ENCODE measurements at regions not wholly inside any gene's neighbourhood (a gene's known extent, or its start where the extent isn't known, plus 50 kb on each side); places are given as distances from the start of the nearest gene placed in this dataset.
"Not testable (repeated sequence)": the region's sequence is repeated elsewhere in the genome, so short reads cannot be mapped to it uniquely, and the experiment has no call there.

GRCh38 chr18:1732143-1732542, 827.5 kb downstream of the ADCYAP1 start:
- no peak for DNase-seq

DNA sequence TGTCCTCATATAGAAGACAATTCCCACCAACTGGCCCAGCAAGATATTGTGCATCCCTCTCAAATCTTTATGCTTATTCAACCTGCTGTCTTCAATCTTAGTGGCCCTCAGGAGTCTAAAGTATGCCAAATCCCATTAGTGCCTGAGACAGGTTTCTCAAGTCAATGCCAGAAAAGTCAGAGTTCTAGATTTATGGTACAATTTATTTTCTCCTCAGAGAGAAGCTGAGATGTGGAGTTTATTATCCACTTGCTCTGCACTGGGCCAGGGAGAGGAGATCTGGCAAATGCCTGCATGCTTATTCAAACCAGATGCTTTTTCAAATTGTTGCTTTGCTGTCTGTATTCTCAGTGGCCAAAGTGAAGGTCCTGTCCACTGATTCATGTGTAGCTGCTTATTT, 825.2 kb downstream of the METTL4 start:
- no peak for DNase-seq

GRCh38 chr18:1751249-1751648, 820.1 kb downstream of the METTL4 start:
- no peak for DNase-seq

DNA sequence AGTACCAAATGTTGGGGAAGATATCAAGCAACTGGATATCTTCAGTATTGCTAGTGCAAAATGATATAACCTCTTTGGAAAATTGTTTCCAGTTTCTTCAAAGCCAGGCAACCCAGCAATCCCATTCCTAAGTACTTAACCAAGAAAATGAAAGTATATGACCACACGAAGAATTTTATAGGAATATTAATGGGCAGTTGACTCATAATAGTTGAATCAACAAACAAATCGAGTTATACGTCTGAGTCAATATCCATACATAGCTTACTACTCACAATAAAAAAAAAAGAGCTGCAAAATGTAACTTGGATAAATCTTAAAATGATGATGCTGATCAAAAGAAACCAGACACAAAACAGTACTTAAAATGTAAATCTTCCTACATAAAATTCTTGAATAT, 810.4 kb downstream of the METTL4 start:
- no peak for DNase-seq

- no peak for DNase-seq
These were observed 797.0 kb downstream of the METTL4 start for GRCh38 chr18:1774261-1774660.

GRCh38 chr18:1777843-1778242, 793.5 kb downstream of the METTL4 start:
- no peak for DNase-seq

DNA sequence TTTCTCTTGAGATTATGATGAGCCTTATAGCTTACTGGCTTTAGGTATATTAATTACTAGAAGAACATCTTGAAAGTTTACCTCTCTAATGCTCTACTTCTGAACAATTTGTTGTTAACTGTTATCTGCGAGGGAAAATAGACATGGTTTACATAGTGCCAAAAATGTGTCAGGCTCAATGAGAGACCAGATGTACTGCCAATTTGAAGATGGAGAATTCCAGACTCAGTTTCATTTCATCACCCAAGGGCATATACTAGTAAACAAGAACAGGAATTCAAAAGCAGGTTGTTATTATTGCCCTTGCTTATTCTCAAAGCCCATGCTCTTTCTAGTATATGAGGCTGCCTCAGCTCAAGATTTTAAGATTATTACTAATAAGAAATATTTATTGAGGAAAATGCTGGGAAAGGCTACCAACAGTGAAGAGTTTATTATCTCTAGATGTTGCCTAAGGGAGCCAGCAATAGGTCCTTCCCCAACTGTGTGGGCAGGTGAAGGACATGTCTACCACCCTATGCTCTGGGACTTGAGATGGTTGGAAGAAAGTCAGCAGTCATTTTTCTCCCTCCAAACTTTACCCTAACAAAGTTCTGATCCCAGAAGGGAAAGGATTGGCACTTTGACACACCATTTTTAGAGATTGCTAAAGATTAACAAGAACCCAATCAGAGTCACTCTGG, 792.7 kb downstream of the METTL4 start:
- DNase-seq = no peak

GRCh38 chr18:1779587-1779986, 791.7 kb downstream of the METTL4 start:
- DNase-seq = no peak

- DNase-seq = no peak
These were observed 787.2 kb downstream of the METTL4 start for GRCh38 chr18:1784113-1784512.

- not testable (repeated sequence) for DNase-seq
These were observed 785.3 kb downstream of the METTL4 start for GRCh38 chr18:1785980-1786379.

DNA sequence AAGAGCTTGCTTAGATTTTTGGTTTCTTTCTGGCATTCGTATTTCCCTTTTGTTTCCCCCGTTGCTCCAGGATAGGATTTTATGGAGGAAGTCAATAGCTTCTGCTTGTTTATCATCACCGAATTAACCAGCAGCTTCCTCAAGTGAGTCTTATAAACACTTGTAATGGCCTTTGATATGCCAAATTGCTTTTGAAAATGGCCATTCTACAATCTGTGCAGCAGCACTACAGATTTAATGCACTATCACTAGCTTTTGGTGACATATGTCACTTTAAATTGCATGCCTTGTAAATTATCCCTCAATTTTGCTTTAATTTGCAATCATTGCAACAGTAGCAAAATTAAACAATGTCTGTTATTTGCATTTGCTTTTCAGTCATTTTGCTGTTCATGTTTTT, 774.7 kb downstream of the METTL4 start:
- no peak for DNase-seq

DNA sequence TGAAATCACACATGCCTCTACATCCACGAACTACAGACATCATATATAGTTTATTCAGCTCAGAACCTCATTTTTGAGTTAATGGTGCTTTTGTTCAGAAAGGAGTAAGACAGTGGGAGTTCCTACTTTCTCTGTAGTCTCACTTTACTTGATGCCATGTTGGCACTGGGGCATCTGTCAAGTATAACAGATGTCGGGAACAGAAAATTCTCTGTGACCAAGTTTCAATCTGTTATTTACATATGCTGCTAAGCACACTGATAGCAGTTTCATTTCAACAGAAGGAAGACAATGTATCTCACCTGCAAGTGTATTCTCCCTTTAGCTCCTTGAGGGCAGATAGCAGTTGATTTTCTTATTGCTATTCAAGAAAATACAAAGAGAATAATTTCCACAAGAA, 774.1 kb downstream of the METTL4 start:
- no peak for DNase-seq

DNA sequence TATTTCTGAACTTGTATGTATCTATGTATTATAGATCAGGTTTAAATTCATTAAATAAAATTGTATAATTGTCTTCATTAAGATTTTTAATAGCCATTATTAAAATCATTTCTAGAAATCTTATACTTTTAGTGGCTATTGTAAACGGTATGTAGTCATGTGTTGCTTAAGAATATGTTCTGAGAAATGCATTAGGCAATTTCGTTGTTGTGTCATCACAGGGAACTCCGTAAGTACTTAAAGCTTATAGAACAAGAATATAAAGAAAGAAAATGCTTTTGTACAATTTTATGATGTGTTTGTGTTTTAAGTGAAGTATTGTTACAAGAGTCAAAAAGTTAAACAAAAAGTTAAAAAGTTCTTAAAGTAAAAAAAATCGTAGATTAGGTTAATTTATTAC, 765.8 kb downstream of the METTL4 start:
- DNase-seq = no peak

DNA sequence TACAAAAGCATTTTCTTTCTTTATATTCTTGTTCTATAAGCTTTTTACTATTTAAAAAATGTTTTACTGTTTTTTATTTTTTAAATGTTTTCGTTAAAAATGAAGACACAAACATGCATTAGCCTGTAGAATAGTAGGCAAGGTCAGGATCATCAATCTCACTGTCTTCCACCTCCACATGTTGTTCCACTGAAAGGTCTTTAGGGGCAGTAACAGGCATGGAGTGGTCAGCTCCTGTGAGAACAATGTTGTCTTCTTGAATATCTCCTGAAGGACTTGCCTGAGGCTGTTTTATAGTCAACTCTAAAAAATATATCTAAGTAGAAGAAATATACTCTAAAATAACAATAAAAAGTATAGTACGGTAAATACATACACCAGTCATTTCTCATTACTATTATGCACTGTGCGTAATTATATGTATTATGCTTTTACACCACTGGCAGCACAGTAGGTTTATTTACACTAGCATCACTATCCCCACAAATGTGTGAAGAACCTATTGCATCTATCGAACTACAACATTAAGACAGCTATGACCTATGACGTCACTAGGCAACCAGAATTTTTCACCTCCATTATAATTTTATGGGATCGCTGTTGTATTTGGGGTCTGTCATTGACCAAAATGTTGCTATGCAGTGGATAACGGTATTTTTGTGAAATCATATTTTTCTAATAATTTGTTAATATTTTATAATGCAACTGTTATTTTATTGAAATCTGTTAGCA, 764.3 kb downstream of the METTL4 start:
- no peak for DNase-seq

DNA sequence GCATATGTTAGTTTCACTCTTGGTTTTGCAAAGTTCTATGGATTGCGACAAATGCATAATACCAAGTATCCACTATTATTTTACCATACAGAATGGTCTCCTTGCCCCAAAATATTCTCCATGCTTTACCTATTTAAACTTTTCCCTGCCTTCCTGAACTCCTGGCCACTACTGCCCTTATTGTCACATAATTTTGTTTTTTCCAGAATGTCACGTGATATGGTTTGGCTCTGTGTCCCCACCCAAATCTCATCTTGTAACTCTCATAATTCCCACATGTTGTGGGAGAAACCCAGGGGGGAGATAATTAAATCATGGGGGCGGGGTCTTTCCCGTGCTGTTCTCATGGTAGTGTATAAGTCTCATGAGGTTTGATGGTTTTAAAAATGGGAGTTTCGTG, 760.0 kb downstream of the METTL4 start:
- DNase-seq = no peak

- no peak for DNase-seq
These were observed 746.0 kb downstream of the METTL4 start for GRCh38 chr18:1825296-1825695.

GRCh38 chr18:1840878-1841277, 730.4 kb downstream of the METTL4 start:
- no peak for DNase-seq

DNA sequence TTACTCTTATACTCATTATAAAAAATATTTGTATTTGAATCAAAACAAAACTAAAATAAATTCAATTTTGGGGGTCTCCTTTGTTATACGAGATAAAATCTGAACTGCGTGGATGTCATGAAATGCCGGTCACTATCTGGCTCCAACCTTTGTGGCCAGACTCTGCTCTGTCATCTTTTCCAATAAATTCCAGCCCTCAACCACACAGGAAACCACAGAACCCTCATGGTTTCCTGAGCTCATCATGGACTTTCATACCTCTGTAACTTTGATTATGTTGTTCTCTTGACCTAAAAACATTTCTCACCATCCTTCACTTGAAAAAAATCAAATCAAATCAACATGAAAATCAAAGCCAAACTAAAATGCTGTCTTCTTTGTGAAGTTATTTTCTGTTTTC, 724.7 kb downstream of the METTL4 start:
- DNase-seq = no peak

DNA sequence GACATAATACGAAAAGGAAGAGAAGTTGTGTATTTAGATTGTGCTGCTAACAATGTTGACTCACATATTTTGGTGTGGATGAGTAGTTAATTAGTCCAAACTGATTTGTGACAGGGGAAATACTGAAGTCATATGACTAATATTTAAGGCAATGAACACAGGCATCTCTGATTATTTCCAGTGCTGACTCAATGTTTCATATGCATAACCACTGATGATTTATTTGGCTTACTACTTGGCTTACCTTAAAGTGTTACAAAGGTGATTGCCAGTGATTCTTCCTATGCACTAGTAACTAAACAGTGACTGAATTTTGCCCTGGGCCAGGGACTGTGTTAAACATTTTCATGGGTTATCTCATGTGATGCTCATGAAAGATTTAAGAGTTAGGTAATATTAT, 722.6 kb downstream of the METTL4 start:
- DNase-seq = no peak

DNA sequence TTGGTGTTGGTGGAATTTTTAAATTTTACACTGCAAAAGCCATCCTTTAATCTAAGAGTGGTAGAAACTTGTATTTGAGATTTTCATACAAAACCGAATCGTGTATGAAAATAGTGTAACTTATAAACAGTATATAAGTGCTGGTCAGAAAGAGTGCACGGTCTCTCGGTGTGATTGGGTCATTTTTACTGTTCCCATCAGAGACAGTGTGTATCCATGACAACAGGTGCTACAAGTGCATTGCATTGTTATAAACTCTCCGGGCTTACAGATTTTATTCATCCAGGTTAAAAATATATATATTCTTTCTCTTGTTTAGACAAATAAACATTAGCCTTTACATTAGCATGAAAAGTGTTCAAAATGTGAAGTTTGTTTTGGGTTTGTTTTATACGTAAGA, 721.9 kb downstream of the METTL4 start:
- DNase-seq = no peak

- not testable (repeated sequence) for DNase-seq
These were observed 714.0 kb downstream of the METTL4 start for GRCh38 chr18:1857281-1857680.

DNA sequence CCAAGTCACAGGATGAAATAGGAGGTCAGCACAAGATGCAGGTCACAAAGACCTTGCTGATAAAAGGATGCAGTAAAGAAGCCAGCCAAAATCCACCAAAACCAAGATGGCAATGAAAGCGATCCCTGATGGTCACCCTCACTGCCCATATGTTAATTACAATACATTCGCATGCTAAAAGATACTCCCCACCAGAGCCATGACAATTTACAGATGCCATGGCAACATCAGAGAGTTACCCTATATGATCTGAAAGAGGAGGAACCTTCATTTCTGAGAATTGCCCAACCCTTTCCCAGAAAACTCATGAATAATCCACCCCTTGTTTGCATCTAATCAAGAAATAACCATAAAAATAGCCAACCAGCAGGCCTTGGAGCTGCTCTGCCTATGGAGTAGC, 709.8 kb downstream of the METTL4 start:
- no peak for DNase-seq

DNA sequence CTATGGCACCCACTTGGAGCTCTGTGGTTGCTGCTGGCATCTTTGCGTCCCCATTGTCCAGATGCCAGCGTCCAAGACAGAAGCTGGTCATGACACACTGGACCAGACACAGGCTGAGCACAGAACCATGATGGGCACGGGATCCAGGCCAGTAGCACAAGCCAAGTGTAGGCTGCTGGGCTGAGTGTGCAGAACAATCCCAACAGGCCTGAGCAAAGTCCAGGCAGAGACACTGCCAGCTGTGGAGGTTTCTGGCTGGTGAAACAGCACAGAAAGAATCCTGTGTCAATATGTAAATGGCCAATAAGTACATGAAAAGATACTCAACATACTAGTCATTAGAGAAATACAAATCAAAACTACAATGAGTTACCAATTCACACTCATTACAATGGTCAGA, 705.4 kb downstream of the METTL4 start:
- no peak for DNase-seq

DNA sequence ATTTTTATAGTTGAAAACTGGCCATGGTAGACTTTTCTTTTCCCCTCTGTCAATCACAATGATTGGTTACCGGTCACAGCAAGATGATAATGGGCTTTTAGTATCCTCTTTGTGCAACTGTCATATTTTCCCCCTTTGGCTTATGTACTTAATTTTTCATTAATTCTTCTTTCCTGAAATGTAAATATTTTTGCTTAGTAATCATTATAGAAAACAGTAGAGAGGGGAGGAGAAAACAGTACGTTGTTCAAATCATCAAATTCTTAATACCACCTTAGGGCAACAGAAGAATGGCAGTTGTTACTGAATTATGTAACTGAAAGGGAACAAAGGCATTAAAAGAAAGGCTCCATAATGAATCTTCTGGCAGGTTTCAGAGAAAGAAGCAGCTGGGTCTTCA, 699.0 kb downstream of the METTL4 start:
- DNase-seq = no peak

GRCh38 chr18:1875219-1875618, 696.1 kb downstream of the METTL4 start:
- no peak for DNase-seq

Data from retina (tissue), 1 donor.